ENCODE measurements at regions not wholly inside any gene's neighbourhood (a gene's known extent, or its start where the extent isn't known, plus 50 kb on each side); places are given as distances from the start of the nearest gene placed in this dataset.

DNA sequence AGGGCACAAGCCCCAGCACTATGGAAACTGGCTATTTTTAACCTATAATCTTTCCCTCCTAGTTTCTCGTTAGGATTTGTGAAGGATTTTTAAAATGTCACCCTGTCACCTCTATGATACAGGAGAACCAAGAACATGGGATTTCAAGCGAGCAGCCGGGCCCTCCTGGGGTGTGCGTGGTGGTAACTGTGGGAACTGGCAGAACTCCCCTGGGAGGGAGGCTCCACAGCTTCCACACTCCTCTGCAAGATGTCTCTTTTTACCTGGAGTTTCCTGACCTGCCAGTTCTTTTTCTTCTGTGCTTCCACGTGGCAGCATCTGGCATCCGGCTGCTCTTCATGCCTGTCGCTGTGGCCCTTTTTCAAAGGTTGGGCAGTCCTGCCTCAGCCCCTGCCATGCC, 386.3 kb upstream of the MYT1L start:
- no peak for DNase-seq (ENCODE audit: low read depth)

DNA sequence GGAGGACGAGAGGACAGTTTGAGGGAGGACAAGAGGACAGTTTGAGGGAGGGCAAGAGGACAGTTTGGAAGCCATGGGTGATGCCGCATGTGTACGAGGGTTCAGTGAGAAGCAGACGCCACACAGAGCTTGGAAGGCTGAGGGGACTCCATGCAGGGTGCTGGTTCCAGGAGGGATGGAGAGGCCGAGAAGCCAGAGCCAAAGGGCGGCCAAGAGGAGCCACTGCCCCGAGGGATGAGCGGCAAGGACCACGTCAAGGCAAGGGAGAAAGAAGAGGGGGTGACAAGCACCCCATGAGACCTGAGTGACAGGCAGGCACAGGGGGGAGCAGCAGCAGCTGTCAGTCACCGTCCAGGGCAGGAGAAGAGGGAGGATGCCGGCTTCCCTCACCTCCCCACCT, 385.7 kb upstream of the MYT1L start:
- DNase-seq (ENCODE audit: low read depth): no peak

DNA sequence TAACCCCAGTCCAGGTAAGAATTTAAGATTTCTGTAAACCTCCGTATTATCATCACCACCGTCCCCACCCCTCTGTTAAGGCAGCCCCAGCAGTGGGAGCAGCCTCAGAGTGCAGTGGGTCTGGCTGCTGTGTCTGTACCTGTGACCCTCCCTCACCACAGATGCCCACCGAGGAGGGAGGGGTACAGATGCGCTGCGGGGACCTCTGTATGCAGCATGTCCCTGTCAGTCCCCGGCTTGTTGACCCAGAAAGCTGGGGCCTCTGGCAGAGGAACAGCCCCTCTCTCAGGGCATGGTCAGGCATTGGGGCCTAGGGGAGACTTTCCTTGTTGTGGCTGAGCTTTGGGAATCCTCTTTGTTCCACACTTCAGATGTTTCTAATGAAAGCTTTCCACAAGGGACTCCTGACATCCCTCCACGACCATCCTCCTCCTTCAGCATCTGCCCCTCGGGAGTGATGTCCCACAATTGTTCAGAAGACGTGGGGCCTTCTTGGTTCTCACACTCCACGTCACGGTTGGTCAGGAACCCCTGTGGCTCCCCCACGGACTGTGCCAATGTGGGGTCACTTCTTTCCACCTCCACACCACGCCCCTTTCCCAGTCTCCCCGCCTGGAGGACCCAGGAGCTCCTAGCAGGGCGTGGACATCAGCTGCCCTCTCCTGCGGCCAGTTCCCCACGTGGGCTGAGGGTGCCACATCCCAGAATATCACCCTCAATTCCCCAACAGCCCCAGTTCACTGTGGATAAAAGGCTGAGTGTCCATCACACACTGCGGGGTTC, 384.2 kb upstream of the MYT1L start:
- no peak for DNase-seq (ENCODE audit: low read depth)

DNA sequence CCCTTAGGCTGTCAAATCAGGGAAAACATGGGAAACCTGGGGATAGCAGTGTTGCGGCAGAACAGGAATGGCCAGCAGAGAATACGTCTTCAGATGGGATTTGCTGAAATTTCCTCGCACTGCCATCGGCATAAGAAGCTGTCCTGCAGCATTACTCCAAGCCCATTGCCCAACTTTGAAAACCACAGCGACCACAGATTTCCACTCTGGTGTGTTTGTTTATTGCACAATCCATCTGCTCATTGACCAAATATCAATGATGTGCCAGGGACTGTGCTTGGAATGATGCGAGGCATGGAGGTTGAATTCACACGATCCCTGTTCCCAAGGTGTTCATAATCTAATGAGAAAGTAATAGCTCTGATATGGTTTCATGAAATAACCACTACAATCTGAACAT, 383.3 kb upstream of the MYT1L start:
- no peak for DNase-seq (ENCODE audit: low read depth)

DNA sequence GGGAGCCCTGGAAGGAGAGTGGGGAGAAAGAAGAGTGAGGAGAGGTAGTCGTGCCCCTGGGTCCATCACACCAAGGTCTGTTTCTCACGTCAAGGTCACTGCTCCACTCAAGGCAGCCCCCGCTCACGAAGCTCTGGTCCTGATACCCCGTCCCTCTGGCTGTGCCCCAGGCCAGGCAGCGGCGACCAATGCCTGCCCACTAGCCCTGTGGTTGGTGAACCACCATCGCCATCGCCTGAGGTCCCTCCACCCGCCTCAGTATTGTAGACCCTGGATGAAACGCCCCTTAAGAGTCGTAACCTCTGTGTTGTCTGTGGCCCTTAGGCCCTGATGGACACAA, 378.3 kb upstream of the MYT1L start:
- no peak for DNase-seq (ENCODE audit: low read depth)

DNA sequence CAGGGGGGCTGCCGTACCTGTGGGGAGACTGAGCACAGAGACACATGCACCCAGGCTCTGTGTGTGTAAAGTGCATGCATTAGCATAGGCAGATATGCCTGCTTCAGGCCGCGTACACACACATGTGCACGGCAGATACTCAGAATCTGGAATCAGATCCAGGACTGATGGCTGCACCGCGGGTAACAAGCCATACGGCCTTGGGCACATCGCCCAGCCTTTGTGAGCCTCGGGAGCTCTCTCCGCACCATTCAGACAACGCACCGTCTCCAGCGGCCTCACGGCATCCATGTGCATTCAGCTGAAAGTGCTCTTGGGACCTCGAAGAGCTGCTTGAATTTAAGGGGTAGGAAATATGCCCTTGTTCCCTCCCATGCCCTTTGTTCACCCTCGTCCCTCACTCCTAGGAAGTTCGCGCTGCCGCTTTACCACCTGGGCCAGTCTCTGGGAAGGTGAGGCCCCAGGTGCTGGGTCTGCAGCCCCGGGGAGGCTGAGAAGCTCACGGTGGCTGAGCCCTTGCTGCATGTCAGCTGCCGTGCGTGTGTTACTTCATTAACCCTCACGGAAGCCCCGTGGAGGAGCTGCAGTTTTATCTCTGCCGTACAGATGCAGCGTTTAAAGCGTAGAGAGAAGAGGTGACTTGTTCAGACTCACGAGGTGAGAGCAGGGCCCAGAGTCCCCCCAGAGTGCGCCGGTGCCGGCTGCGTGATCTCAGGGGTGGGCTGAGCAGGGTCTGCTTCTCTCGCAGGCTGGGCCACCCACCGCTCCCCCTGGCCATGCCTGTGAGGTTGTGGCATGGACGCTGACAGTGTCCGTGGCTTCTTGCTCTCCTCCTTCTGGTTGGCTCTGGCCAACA, 377.7 kb upstream of the MYT1L start:
- no peak for DNase-seq (ENCODE audit: low read depth)

GRCh38 chr2:2707206-2707991, 376.3 kb upstream of the MYT1L start:
- no peak for DNase-seq (ENCODE audit: low read depth)

DNA sequence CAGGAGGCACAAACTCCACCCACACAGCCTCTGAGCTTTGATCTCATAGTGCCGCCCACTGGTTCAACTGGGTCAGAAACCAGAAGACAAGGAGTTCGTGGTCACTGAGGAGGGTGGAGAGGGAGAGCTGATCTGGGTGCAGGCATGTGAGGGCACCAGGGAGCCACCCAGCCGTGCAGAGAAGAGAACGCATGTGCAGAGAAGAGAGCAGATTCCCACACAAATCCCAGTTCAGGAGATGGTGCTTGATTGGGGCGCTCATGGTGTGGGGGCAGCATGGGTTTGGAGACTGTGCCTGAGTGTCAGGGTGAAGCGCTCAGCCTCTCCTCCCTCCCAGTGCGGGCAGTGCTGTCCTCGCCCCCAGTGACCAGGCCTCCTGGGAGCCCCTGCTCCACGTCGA, 375.2 kb upstream of the MYT1L start:
- no peak for DNase-seq (ENCODE audit: low read depth)

GRCh38 chr2:2705871-2706270, 374.8 kb upstream of the MYT1L start:
- no peak for DNase-seq (ENCODE audit: low read depth)

DNA sequence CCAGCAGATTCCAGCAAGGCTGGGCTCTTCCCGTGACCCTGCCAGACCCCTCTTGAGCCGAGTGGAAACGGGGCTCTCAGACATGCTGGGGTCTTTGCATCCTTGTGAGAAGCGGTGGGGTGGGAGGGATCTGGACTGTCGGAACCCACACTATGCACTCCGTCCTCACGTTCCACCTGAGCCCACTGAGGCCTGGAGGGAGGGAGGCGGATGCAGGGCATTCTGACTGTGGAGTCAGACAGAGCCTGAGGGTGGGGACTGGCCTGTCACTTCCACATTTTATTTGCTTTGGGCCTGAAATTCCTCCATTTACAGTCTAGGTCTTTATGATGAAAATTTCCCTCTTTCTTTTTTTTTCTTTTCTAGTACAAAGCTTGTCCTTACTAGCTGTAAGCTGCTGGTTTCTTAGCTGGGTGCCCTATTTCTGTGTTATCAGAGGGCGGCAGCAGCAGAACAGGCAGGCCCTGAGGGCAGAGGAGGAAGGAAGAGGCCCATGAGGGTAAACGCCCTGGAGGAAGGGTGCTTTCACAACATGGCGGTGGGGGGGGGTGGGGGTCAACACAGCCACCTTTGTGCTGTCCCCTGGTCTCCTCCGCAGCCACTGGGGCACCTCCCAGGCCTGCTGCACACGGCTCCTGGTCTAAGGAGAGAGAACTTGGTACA, 373.5 kb upstream of the MYT1L start:
- no peak for DNase-seq (ENCODE audit: low read depth)

DNA sequence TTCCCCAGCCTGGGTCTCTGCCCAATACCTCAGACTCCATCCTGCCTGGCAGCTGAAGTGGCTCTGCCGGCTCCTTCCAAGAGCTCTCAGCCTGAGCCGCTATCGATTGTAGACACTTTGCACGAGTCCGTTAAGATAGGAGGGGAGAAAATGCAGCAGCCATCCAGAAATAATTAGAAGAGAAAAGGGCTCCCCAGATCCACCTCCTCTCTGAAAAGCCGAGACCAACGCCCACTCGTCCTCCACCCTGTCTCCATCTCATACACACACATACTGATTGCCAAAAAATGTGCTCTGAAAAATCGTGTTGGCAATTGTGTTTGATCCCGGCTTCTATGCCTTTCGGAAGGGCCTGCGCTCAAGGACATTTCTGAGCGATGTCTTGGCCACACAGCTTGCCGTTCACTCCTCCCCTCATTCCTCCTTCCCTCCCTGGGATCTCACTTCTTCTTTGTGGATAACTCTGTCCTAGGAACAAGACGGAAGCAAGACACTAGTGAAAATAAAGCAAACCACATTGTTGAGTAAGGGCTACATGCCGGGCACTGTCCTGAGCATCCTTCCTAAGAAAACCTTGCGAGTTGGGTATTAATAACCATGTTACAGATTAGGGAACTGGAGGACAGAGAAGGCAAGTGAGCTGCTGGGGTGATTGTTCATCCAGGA, 372.8 kb upstream of the MYT1L start:
- no peak for DNase-seq (ENCODE audit: low read depth)

- no peak for DNase-seq (ENCODE audit: low read depth)
Measured at GRCh38 chr2:2703172-2703571, 372.1 kb upstream of the MYT1L start.

- no peak for DNase-seq (ENCODE audit: low read depth)
Measured at GRCh38 chr2:2702385-2702784, 371.3 kb upstream of the MYT1L start.

GRCh38 chr2:2701813-2702212, 370.7 kb upstream of the MYT1L start:
- no peak for DNase-seq (ENCODE audit: low read depth)

GRCh38 chr2:2701176-2701781, 370.2 kb upstream of the MYT1L start:
- no peak for DNase-seq (ENCODE audit: low read depth)

DNA sequence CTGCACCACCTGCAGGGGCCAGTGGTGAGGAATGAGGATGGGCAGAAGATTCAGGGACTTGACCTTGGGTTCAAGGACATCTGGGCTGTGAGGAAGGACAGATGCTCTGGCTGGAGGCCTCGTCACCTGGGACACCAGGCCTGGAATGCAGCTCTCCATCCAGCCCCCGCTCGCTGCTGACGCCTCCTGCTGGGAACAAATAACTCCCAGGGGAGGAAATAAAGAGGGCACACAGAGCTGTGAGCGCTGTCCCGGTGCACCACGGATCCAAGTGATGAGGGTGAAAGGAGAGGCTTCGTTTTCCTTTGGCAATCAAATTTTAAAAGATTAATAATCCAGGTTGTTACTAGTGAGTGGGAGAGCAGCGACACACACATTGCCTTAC, 368.0 kb upstream of the MYT1L start:
- DNase-seq (ENCODE audit: low read depth): no peak

DNA sequence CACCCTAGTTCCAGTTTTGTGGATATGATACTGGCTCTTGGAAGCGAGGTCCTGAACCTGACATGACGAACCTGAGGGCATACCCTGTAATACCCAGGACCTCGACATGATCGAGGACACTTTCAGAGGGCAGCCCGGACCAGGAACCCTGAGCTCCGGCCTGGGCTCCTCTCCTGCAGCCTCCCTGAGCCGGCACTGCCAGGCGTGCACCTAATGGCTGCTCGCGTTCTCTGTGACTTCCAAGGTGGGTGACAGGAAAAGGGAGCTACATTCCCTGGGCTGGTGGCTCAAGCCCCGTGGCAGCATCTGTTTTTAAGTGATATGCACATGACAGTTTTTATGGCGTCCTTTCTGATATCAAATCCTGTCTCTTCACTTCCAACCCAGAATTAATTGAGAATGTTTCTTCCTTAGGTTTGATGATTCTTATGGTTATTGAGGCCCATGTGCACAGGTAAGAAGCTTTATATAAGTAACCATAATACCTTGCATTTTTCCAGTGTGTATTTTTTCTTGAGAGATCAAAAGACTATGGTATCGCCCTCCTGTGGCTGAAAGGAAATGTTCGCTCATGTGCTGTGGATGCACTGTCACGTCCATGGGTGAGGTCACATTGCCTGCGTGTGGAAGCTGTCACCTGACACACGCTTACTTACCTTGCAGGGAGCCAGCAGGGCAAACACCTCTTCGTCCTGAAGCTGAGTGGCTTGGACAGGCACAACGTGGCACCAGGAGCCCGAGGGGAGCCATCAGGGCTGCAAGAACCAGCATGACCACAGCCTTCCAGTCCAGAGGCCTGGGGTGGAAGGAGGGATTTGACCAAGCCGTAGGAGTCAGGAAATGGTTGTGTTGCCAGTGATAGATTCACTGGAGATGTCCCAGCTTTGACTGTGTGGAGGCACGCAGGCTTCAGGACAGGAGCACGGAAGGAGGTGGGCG, 367.4 kb upstream of the MYT1L start:
- DNase-seq (ENCODE audit: low read depth): no peak

- no peak for DNase-seq (ENCODE audit: low read depth)
Measured at GRCh38 chr2:2696733-2697455, 365.8 kb upstream of the MYT1L start.

DNA sequence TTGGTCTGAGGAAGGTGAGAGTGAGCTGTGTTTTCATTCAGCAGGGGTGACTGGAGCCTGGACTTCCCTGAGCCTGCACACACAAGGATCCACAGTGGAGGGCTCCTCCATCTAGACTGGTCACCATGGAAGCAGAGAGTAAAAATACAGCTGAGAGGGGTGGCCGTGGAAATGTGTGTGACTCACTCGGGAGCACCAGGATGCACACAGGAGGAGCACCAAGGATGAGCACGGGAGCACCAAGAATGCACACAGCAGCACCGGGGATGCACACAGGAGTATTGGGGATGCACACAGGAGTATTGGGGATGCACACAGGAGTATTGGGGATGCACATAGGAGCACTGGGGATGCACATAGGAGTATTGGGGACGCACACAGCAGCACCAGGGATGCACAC, 365.2 kb upstream of the MYT1L start:
- no peak for DNase-seq (ENCODE audit: low read depth)

DNA sequence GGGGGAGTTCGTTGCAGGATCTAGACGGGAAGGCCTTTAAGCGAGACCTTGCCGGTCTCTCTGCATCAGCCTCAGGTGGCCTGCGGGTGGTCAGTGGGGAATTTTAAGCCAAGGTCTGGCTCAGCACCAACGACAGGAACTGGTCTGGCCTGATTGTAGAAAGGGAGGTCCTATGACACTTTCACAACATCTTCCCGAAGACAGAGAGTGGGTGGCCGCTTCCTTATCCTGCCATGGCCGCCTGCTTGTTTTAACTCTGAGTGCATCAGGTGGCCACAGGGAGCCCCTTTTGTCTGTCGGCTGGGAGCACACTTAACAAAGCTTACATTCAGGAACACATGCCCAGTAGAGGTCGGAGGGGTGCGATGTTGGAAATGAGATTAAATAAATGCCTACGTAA, 363.7 kb upstream of the MYT1L start:
- DNase-seq (ENCODE audit: low read depth): no peak
